ENCODE measurements at regions not wholly inside any gene's neighbourhood (a gene's known extent, or its start where the extent isn't known, plus 50 kb on each side); places are given as distances from the start of the nearest gene placed in this dataset.

DNA sequence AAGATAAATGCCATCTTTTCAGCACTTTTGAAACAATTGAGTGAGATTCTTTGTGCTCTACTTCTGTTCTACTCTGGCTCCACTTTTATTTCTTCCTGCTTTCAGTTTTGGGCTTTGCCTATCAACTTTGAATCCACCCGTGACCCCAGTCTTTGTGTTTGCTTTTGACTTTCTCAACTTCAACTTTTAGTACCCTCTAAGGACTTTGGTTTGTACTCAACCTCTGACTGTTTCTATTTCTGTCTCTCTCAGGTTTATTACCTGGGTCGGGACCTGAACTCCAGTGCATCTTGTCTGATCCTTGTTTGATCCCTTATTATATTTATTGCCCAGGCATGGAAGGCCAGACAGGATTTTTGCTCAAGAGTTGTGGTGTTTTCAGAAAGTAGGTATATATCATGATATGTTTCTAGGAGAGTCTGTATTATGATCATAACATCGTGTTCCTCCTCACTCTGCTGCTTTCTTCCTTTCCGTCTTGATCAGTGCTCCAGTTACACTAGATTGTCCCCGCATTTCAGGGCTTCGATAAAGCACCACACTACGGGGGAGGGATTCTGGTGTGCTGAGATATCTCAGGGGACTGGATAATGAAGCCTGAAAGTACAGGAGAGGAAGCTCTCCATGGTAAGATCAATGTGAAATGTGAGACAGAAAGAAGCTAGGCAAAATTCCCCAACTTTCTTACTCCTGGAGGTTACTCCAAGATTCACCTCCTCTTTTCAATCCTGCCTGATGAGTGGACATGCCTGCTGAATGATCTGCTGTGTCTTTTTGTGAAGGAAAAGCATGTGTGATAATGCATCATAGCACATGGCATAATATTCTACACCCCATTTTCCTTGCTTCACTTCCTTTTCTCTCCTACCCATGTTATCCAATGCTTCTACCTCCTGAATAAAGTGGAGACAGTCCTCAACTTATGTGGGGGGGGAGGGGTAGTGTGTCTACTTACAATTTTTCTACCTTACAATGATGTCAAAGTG lies 155.5 kb upstream of the GRIN3A start:
- TF ChIP-seq CTCF (IDR thresholded peaks at IDR 0.05), result no peak
- TF ChIP-seq EZH2 (IDR thresholded peaks at IDR 0.05; ENCODE audit: borderline replicate concordance, insufficient read depth, low read depth, low read length, poor library complexity, severe bottlenecking), result no peak

All from B cell (primary cell).